ENCODE measurements at regions not wholly inside any gene's neighbourhood (a gene's known extent, or its start where the extent isn't known, plus 50 kb on each side); places are given as distances from the start of the nearest gene placed in this dataset.

GRCh38 chr6:9335431-9335830 is 900.1 kb upstream of the SLC35B3 start:
- H3K9ac ChIP-seq (ENCODE audit: low read depth, low read length), result no peak overlapping the region
- no peak overlapping the region for H3K4ac ChIP-seq (ENCODE audit: low read depth, low read length)
- no peak overlapping the region for H3K23ac ChIP-seq (ENCODE audit: low read depth, low read length)
- dilution Hi-C loops (cut with HindIII; ENCODE audit: low sequenced_read_pairs, unreplicated experiment), result no loop called here
- ChIA-PET POLR2A (ENCODE audit: unreplicated experiment) (interaction anchor here (0.6 kb wide), 1 partner anchor 1013 kb away, joined by 7 read pairs; no protein-coding TSS in a partner anchor), CTCF (no interaction called here)
- no peak overlapping the region for H2AK9ac ChIP-seq (replicated peaks; ENCODE audit: low read depth, low read length, poor library complexity)
- H3K4me3 ChIP-seq (ENCODE audit: insufficient read depth, low read depth, low read length), result no peak overlapping the region
- TF ChIP-seq RAD21 (IDR thresholded peaks at IDR 0.05; ENCODE audit: low read length) (no peak), RCOR1 (IDR thresholded peaks at IDR 0.05; ENCODE audit: insufficient replicate concordance, low read length) (no peak), MAZ (IDR thresholded peaks at IDR 0.05; ENCODE audit: borderline replicate concordance, low read depth, low read length) (no peak), FOS (IDR thresholded peaks at IDR 0.05; ENCODE audit: low read depth, low read length) (no peak), CTCF (conservative IDR thresholded peaks at IDR 0.05; ENCODE audit: low read depth, low read length) (no peak), SMC3 (IDR thresholded peaks at IDR 0.05; ENCODE audit: low read depth, low read length) (no peak), RFX5 (IDR thresholded peaks at IDR 0.05; ENCODE audit: low read depth, low read length) (no peak), CEBPB (IDR thresholded peaks at IDR 0.05; ENCODE audit: low read depth, low read length) (no peak), BHLHE40 (IDR thresholded peaks at IDR 0.05; ENCODE audit: low read depth, low read length) (no peak), NFE2L2 (IDR thresholded peaks at IDR 0.05; ENCODE audit: low read depth, low read length) (no peak), CHD1 (IDR thresholded peaks at IDR 0.05; ENCODE audit: low read depth, low read length) (no peak), MXI1 (IDR thresholded peaks at IDR 0.05; ENCODE audit: borderline replicate concordance, low read depth, low read length) (no peak)
- TF ChIP-seq, protein P1, sequence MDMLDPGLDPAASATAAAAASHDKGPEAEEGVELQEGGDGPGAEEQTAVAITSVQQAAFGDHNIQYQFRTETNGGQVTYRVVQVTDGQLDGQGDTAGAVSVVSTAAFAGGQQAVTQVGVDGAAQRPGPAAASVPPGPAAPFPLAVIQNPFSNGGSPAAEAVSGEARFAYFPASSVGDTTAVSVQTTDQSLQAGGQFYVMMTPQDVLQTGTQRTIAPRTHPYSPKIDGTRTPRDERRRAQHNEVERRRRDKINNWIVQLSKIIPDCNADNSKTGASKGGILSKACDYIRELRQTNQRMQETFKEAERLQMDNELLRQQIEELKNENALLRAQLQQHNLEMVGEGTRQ (IDR thresholded peaks at IDR 0.05; ENCODE audit: low read depth, low read length), result no peak
- peak overlapping the region; percentile 77 for H2AFZ ChIP-seq (replicated peaks; ENCODE audit: low read length, poor library complexity)
- H3K4me1 ChIP-seq (ENCODE audit: control insufficient read depth, insufficient read depth, low read length), result no peaks in the 10 kb centered on the region
- H4K91ac ChIP-seq (ENCODE audit: insufficient read depth, low read depth, low read length), result no peak overlapping the region
- H3K14ac ChIP-seq (replicated peaks; ENCODE audit: low read depth, low read length), result no peak overlapping the region
- no peak overlapping the region; the same call in 1 of the 2 replicates for H2BK120ac ChIP-seq (ENCODE audit: low read depth, low read length)
- ATAC-seq (ENCODE audit: low read depth) (peak; percentile 66; the same call in 1 of the 2 replicates), DNase-seq (no peak)
- H4K8ac ChIP-seq (ENCODE audit: low read depth in 2 of 2, low read length in 2 of 2), result no peak overlapping the region
- H3K27me3 ChIP-seq (ENCODE audit: control insufficient read depth, insufficient read depth, low read length), result no peaks in the 10 kb centered on the region
- no TSS peak for BruUV-seq (replicated peaks)
- H3K27ac ChIP-seq (ENCODE audit: insufficient read depth, low read length), result no peak overlapping the region
- H3K4me2 ChIP-seq (ENCODE audit: low read depth, low read length), result 0 out of 2 replicates have a peak overlapping the region, but pooled peaks have one; percentile 23
- no peaks in the 10 kb centered on the region for H3K9me1 ChIP-seq (ENCODE audit: insufficient read depth, low read length)
- intact Hi-C loops (cut with micrococcal nuclease), result no loop called here
- WGBS, 2 experiments (ENCODE audit: extremely low coverage in 2 of 2, insufficient read length in 1 of 2), result no CpG with 5 or more reads among the region's 10 CpGs
- no peak overlapping the region for H2AK5ac ChIP-seq (ENCODE audit: low read depth, low read length)
- H4K5ac ChIP-seq (ENCODE audit: low read depth, low read length), result no peak overlapping the region
- no peaks in the 10 kb centered on the region for H4K20me1 ChIP-seq (ENCODE audit: insufficient read depth, low read length)
- no peaks in the 10 kb centered on the region for H3K9me3 ChIP-seq (ENCODE audit: control insufficient read depth, insufficient read depth, low read length)
- no peak overlapping the region for H2BK15ac ChIP-seq (ENCODE audit: low read depth, low read length)
- H2BK20ac ChIP-seq (ENCODE audit: low read depth, low read length), result no peak overlapping the region
- in situ Hi-C loops (cut with MboI; ENCODE audit: low sequenced_read_pairs), result no loop called here
- no peak overlapping the region for H3K56ac ChIP-seq (ENCODE audit: extremely low read depth, insufficient read depth, low read length)
- H2BK5ac ChIP-seq (ENCODE audit: low read depth, low read length, poor library complexity, severe bottlenecking), result no peak overlapping the region
- no peaks in the 10 kb centered on the region for H3K79me1 ChIP-seq (ENCODE audit: low read depth in 1 of 2, low read length in 2 of 2)
- H3K36me3 ChIP-seq (ENCODE audit: control insufficient read depth, insufficient read depth, low read length), result no peaks in the 10 kb centered on the region
- no peak overlapping the region for H3K18ac ChIP-seq (ENCODE audit: low read depth, low read length)
